Osteocyte (in vitro differentiated cells): ENCODE measurements at regions not wholly inside any gene's neighbourhood (a gene's known extent, or its start where the extent isn't known, plus 50 kb on each side); places are given as distances from the start of the nearest gene placed in this dataset.

Experiments
- DNase-seq: peaks from one replicate; pipeline ENCODE4 v3.0.0; 2021; ENCODE audit warnings: mixed read lengths; ENCODE audit not compliant: unreplicated experiment; ENCODE audit errors: extremely low spot score
- H3K27ac Mint-ChIP-seq: one replicate; pipeline ENCODE4 v1.8.0; 2021; ENCODE audit warnings: mild to moderate bottlenecking, mixed read lengths; ENCODE audit not compliant: unreplicated experiment
- H3K27me3 Mint-ChIP-seq: one replicate; pipeline ENCODE4 v1.8.0; 2021; ENCODE audit warnings: mixed read lengths; ENCODE audit not compliant: unreplicated experiment
- H3K36me3 Mint-ChIP-seq: one replicate; pipeline ENCODE4 v1.8.0; 2021; ENCODE audit warnings: mixed read lengths; ENCODE audit not compliant: unreplicated experiment
- H3K4me1 Mint-ChIP-seq: one replicate; pipeline ENCODE4 v1.8.0; 2021; ENCODE audit warnings: mixed read lengths; ENCODE audit not compliant: unreplicated experiment
- H3K4me3 Mint-ChIP-seq: one replicate; pipeline ENCODE4 v1.8.0; 2021; ENCODE audit warnings: mild to moderate bottlenecking, moderate library complexity, mixed read lengths; ENCODE audit not compliant: unreplicated experiment
- H3K9me3 Mint-ChIP-seq: one replicate; pipeline ENCODE4 v1.8.0; 2021; ENCODE audit warnings: mixed read lengths; ENCODE audit not compliant: unreplicated experiment
- CTCF ChIP-seq: fragments of 200-600 bp; sonication (generic); IDR thresholded peaks from 2 replicates; pipeline ENCODE4 v1.5.0; 2021; ENCODE audit warnings: antibody characterized with exemption, mild to moderate bottlenecking, moderate library complexity

GRCh38 chr17:74088285-74088933 is 115.1 kb upstream of the RPL38 start:
- Mint-ChIP-seq H3K36me3 (no peaks in the 10 kb centered on the region), H3K27ac (no peak overlapping the region), H3K4me3 (no peak overlapping the region), H3K9me3 (peaks cover 1% of the 10 kb centered on the region), H3K27me3 (peaks cover 2% of the 10 kb centered on the region), H3K4me1 (no peaks in the 10 kb centered on the region)
- TF ChIP-seq CTCF, result no peak
- no peak for DNase-seq

GRCh38 chr17:74088934-74089329 is 114.5 kb upstream of the RPL38 start:
- no peak overlapping the region for H3K4me3 Mint-ChIP-seq
- H3K27ac Mint-ChIP-seq, result no peak overlapping the region
- no peak for DNase-seq
- H3K4me1 Mint-ChIP-seq, result no peaks in the 10 kb centered on the region
- H3K36me3 Mint-ChIP-seq, result no peaks in the 10 kb centered on the region
- H3K27me3 Mint-ChIP-seq, result peaks cover 6% of the 10 kb centered on the region
- H3K9me3 Mint-ChIP-seq, result peaks cover 5% of the 10 kb centered on the region
- TF ChIP-seq CTCF, result no peak

GRCh38 chr17:74089380-74089779 is 114.1 kb upstream of the RPL38 start:
- Mint-ChIP-seq H3K9me3 (peaks cover 5% of the 10 kb centered on the region), H3K4me3 (no peak overlapping the region)
- TF ChIP-seq CTCF, result no peak

GRCh38 chr17:74089869-74090464 is 113.5 kb upstream of the RPL38 start:
- H3K4me1 Mint-ChIP-seq, result no peaks in the 10 kb centered on the region
- peak; percentile 41 for TF ChIP-seq CTCF

More at GRCh38 chr17:74089380-74089779, 114.1 kb upstream of the RPL38 start:
- H3K27ac Mint-ChIP-seq, result no peak overlapping the region
- H3K36me3 Mint-ChIP-seq, result no peaks in the 10 kb centered on the region
- H3K27me3 Mint-ChIP-seq, result peaks cover 6% of the 10 kb centered on the region
- H3K4me1 Mint-ChIP-seq, result no peaks in the 10 kb centered on the region
- DNase-seq, result no peak

GRCh38 chr17:74094651-74095050 is 108.8 kb upstream of the RPL38 start:
- no peak for DNase-seq
- peaks cover 6% of the 10 kb centered on the region for H3K27me3 Mint-ChIP-seq
- no peaks in the 10 kb centered on the region for H3K36me3 Mint-ChIP-seq
- H3K9me3 Mint-ChIP-seq, result peaks cover 5% of the 10 kb centered on the region
- H3K4me1 Mint-ChIP-seq, result no peaks in the 10 kb centered on the region
- H3K27ac Mint-ChIP-seq, result no peak overlapping the region
- H3K4me3 Mint-ChIP-seq, result no peak overlapping the region
- TF ChIP-seq CTCF, result no peak

More at GRCh38 chr17:74089869-74090464, 113.5 kb upstream of the RPL38 start:
- Mint-ChIP-seq H3K36me3 (no peaks in the 10 kb centered on the region), H3K27me3 (peaks cover 6% of the 10 kb centered on the region), H3K27ac (no peak overlapping the region), H3K9me3 (peaks cover 5% of the 10 kb centered on the region), H3K4me3 (no peak overlapping the region)
- no peak for DNase-seq
